Calu3 (cell line): ENCODE measurements at regions not wholly inside any gene's neighbourhood (a gene's known extent, or its start where the extent isn't known, plus 50 kb on each side); places are given as distances from the start of the nearest gene placed in this dataset.

Source experiments
- BruUV-seq: library from RNA; stranded (reverse); fragments of 400-500 nt; replicated peaks from 2 replicates; lab custom pipeline; 2021; lab: Mats Ljungman, UMichigan
- CTCF ChIA-PET: fragments of 300-600 bp; sonication (Branson Sonifier 250); formaldehyde crosslinking; loops from one replicate; lab custom pipeline; 2022; ENCODE audit warnings: antibody characterized with exemption; lab: Charles Lee
- DNase-seq: peaks from one replicate; pipeline ENCODE4 v3.0.0; 2022
- H3K27ac Mint-ChIP-seq: one replicate; pipeline ENCODE4 v1.8.0; 2022; ENCODE audit warnings: mixed read lengths; ENCODE audit not compliant: unreplicated experiment
- H3K27me3 Mint-ChIP-seq: one replicate; pipeline ENCODE4 v1.8.0; 2022; ENCODE audit warnings: mixed read lengths; ENCODE audit not compliant: unreplicated experiment
- H3K36me3 Mint-ChIP-seq: one replicate; pipeline ENCODE4 v1.8.0; 2022; ENCODE audit warnings: mild to moderate bottlenecking, moderate library complexity, mixed read lengths; ENCODE audit not compliant: insufficient read depth, unreplicated experiment
- H3K4me1 Mint-ChIP-seq: one replicate; pipeline ENCODE4 v1.8.0; 2022; ENCODE audit warnings: mild to moderate bottlenecking, low read depth, mixed read lengths; ENCODE audit not compliant: unreplicated experiment
- H3K4me3 Mint-ChIP-seq: one replicate; pipeline ENCODE4 v1.8.0; 2022; ENCODE audit warnings: mild to moderate bottlenecking, low read depth, moderate library complexity, mixed read lengths; ENCODE audit not compliant: unreplicated experiment
- H3K9me3 Mint-ChIP-seq: one replicate; pipeline ENCODE4 v1.8.0; 2022; ENCODE audit warnings: low read depth, mixed read lengths; ENCODE audit not compliant: unreplicated experiment
- CTCF ChIP-seq: fragments of 200-600 bp; IDR thresholded peaks from one replicate; pipeline ENCODE4 v1.8.0; 2022; ENCODE audit warnings: antibody characterized with exemption; ENCODE audit not compliant: unreplicated experiment
- intact Hi-C: fragments of 100-400 bp; cut with micrococcal nuclease; formaldehyde crosslinking; loops from one replicate; pipeline ENCODE4 v1.10.0; 2022; ENCODE audit not compliant: unreplicated experiment

- Mint-ChIP-seq H3K27ac (no peak overlapping the region), H3K27me3 (no peaks in the 10 kb centered on the region), H3K9me3 (no peaks in the 10 kb centered on the region), H3K36me3 (no peaks in the 10 kb centered on the region), H3K4me1 (no peaks in the 10 kb centered on the region), H3K4me3 (no peak overlapping the region)
- BruUV-seq = no TSS peak
- CTCF ChIA-PET = no interaction called here
- TF ChIP-seq CTCF = no peak
- DNase-seq = no peak
- intact Hi-C loops = no loop called here
Measured at GRCh38 chr4:20086799-20087521, 164.7 kb upstream of the SLIT2 start.

DNA sequence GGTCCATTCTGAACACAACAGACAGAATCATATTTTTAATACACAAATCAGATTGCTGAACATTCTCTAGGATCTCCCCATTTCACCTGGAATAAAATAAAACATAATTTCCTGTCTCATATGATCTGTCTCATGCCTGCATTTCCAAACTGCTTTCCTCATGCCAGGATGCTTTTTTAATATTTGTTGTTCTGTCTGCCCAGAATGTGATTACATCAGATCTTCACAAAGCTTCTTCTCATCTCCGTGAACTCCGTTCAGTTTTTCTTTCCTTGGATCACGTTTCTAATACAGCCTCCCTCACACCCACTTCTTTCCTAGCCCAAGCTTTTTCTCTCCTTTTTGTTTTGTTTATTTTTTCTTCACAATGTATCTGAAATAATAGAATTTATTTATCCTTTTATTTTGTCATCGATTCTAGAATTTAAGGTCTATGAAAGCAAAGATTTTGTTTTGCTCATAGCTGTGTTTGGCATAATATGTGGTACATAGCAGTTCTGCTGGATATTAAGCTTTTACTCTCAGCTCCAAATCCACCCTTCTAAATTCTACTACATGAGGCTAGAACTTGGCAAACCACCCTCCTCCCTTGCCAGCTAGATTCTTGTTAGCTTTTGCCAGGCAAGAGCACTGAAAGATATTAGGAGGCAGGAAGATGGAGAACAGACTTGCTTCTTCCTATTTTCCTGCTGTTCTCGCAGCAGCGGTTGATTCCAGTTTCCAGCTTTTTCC is 165.5 kb upstream of the SLIT2 start:
- Mint-ChIP-seq H3K4me3 (no peak overlapping the region), H3K27me3 (no peaks in the 10 kb centered on the region), H3K36me3 (no peaks in the 10 kb centered on the region), H3K27ac (no peak overlapping the region), H3K4me1 (no peaks in the 10 kb centered on the region), H3K9me3 (no peaks in the 10 kb centered on the region)
- no peak for DNase-seq
- CTCF ChIA-PET = no interaction called here
- TF ChIP-seq CTCF = no peak
- no TSS peak for BruUV-seq
- intact Hi-C loops = no loop called here

DNA sequence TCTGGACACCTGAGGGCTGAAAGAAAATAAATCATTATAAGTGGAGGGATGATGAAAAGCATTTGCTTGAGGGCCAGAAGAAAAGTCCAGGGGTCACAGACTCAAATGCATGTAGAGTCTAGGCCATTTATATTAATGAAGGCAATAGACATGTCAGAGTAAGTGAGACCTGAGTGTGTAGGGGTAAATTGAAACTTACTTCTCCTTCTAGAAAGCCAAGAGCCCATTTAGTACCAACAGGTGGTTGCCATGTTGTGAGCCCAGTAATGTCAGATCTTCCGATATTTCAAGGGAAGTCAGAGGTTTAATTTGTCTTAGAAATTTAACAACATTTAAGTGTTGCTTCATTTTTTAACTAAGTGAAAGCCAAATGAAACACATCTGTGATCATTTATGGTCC is 166.1 kb upstream of the SLIT2 start:
- no peak for DNase-seq
- Mint-ChIP-seq H3K9me3 (no peaks in the 10 kb centered on the region), H3K27ac (no peak overlapping the region), H3K4me3 (no peak overlapping the region), H3K36me3 (no peaks in the 10 kb centered on the region), H3K4me1 (no peaks in the 10 kb centered on the region), H3K27me3 (no peaks in the 10 kb centered on the region)
- CTCF ChIA-PET = no interaction called here
- intact Hi-C loops = no loop called here
- TF ChIP-seq CTCF = no peak
- no TSS peak for BruUV-seq

DNA sequence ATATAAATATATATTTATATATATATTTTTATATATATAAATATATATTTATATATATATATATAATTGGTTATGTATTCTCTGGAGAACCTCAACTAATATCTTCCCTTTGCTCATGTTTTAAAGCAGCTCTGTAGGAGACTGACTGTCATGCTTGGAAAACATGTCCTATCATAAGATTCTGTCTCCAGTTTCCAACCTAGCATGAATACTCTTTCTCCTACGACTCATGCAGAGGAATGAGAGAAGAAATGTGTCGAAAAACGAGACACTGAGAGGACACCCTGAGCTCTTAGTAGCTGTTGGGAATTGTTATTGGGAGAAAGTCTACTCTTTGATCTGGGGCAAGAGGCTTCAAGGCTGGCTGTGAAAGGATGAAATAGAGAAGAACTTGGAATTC is 166.5 kb upstream of the SLIT2 start:
- H3K9me3 Mint-ChIP-seq = no peaks in the 10 kb centered on the region
- no peaks in the 10 kb centered on the region for H3K36me3 Mint-ChIP-seq
- CTCF ChIA-PET = no interaction called here
- DNase-seq = no peak
- H3K4me3 Mint-ChIP-seq = no peak overlapping the region
- H3K27ac Mint-ChIP-seq = no peak overlapping the region
- intact Hi-C loops = no loop called here
- no peaks in the 10 kb centered on the region for H3K27me3 Mint-ChIP-seq
- no TSS peak for BruUV-seq
- TF ChIP-seq CTCF = no peak
- H3K4me1 Mint-ChIP-seq = no peaks in the 10 kb centered on the region
